Left lobe of liver (tissue), 2 donors: ENCODE measurements at regions not wholly inside any gene's neighbourhood (a gene's known extent, or its start where the extent isn't known, plus 50 kb on each side); places are given as distances from the start of the nearest gene placed in this dataset.
"Not testable (repeated sequence)": the region's sequence is repeated elsewhere in the genome, so short reads cannot be mapped to it uniquely, and the experiment has no call there.

ENCODE experiments used
- ATAC-seq: fragments of 200-7000 bp; cut with Tn5 transposase; one replicate; pipeline ENCODE4 v1.9.1; 2020; ENCODE audit warnings: mild to moderate bottlenecking, moderate library complexity
- DNase-seq: peaks from one replicate; pipeline ENCODE4 v3.0.0-alpha.2; 2020; ENCODE audit warnings: low spot score
- donor health status: DM: no; HTN: no; CAD: no; lungs with moderate emphysema.
- donor health status: DM: no; HTN: yes; CAD: no.

DNA sequence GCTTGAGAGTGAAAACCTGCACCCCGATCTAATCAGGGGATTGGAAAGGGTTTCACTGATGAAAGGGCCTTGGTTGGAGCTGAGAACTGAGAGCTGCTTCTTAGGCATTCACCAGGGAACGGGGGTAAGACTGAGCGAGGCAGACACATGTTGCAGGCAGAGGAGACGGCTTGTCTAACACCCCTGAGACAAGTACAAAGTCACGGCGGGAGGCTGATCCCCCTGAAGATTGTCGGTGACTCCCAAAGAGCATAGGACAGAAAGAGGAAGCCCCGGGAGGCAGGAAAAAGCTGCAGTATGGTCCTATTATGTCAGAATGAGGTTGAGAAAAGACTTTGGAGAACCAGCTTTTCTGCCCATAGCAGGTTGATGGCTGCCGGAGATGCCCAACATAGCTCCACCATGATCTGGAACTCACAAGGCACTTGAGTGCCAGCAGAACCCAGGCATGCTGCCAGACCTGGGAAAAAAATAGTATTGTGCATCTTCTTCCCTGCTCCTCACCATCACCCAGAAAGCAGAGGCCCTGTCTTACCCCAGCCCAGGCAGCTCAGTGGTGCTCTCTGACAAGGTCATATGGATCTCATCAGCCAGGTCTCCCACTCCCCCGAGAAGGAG, 463.9 kb upstream of the PROX1 start:
- DNase-seq = no peak
- no peak for ATAC-seq

DNA sequence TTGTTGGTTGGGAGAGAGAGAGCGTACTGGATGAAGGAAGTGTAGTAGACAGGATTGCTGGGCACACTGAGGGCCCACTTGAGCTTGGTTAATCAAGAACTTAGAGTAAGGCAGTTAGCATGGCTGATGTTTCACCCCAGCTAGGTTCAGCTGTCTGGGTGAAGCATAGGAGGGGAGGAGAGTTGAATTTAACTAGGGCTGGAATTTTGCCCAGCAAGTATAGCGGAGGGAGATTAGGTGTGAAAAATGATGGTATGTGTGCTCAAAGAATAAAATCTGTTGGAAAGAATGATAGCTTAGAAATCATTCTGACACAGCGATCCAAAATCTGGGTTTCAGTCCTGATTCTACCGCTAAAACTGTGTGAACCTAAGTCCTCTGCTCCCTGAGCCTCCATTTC, 461.5 kb upstream of the PROX1 start:
- DNase-seq (no peak), ATAC-seq (no peak)

DNA sequence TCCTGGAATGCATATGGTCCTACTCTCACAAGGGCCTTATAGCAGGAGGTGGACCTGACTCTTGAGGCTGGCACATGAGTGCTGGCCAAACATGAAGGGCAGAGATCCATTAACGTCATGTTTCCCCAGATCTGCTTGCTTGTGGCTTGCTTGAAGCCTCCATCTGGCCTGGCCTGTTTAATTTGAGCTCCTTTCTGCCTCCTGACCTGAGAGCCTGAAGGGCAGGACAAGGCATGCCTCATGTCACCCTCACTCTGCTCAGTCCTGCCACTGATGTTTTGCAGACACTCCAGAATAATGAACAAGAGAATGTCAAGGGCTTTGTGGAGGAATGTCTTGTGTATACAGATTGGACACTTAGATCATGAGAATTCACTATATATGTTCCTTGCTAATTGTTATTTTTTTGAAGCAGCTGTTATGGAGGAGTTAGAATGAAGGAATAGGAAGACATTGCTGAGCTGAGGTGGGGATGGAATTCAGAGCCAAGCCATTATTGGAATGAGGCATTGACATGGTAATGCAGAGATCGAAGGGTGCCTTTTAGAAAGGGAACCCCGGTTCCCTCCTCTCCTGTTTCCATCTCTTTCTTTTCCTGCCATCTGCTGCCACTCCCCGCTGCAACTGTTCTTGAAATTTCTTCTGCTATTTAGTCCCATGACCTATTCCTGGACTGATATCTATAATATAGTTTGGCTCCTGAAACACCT, 457.0 kb upstream of the PROX1 start:
- no peak for DNase-seq
- no peak for ATAC-seq

DNA sequence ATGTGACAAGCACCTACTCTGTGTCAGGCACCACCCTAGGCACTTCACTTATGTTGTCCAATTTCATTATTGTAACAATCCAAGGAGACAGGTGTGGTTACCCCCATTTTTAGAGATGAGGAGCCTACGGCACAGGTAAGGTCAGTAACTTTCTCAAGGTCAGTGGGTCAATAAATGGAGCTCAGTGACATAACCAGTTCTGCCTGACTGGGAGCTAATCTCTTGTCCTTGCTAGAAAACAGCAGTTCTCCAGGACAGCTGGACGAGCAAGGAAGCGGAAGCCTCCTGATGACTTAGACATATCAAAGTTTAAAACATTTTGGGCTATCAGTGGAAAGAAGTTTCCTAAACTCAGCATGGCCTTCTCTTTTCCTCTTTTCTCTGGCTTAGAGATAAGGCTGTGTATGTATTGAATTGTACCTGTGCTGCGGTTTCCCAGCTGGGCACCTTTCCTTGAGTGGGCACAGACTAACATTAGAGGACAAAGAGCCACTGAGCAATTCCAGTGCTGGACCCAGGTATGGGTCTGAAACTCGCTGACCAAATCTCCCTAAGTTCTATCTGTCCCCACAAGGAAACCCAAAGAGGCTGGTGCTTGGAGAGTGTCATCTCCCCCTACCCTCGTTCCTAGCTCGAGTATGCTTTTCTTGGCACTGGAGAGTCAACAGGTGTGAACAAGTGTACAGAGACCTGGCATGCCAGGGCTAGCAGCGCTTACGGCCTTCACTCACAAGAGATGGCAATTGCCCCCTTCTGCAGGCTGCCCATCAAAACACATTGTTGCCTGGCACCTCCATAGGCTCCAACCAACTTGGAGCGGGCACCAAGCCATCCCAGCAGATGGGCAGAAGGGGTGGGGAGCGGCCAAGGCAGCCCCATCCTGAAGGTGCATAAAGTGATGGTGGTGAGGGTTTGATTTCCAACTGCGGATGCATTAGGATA, 456.1 kb upstream of the PROX1 start:
- DNase-seq (no peak), ATAC-seq (no peak)

DNA sequence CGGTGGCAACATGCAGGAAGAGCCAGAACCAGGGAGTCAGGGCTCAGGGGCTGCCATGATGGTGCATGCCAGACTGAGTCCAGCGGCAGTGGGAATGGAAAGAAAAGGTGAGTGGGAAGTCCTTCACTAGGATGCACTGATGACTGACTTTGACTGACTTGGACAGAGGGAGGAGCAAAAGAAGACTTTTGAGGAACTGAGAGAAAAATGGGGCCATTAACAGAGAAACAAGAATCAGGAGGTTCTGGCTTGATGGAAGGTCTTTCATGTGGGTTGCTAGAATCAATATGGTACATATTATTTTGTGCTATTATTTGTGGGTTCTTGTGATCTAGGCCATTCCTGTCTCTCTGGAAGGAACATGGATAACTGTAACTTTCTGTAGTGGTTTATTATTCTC, 454.6 kb upstream of the PROX1 start:
- ATAC-seq = no peak
- DNase-seq = no peak

DNA sequence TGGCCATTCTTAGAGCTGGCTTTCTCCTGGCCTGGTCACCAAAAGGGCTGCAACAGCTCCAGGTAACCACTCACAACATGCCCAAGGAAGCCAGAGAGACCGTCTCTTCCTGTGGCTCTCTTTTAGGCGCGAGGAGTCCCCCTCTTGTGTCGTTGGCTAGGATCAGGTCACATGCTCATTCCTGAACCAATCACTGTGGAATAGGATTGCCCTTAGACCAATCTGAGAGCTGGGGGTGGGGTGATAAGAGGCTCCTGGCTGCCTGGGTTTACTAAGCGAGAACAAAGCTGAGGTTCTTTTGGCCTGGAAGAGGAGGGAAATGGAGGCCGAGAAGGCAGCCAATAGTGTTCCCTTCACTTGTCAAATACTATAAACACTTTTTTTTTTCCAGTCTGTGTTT, 452.1 kb upstream of the PROX1 start:
- ATAC-seq = no peak
- DNase-seq = no peak

DNA sequence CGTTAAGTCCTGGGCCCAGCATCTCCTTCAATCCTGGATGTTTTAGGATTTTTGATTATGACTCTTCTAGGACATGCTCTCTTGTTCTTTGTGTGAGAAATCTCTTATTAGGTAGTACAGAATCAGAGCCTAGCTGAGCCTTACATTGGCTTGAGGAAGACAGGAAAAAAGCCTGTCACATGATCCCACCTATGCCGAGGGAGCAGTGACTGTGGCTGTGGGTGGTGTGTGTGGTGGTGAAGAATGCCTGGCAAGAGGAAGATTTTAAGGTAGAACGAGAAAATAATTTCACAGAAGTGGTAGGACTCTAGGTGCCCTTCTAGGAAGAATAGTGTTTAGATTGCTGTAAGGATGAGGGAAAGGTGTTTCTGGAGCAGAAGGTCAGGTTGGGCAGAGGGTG, 449.5 kb upstream of the PROX1 start:
- ATAC-seq (no peak), DNase-seq (no peak)

DNA sequence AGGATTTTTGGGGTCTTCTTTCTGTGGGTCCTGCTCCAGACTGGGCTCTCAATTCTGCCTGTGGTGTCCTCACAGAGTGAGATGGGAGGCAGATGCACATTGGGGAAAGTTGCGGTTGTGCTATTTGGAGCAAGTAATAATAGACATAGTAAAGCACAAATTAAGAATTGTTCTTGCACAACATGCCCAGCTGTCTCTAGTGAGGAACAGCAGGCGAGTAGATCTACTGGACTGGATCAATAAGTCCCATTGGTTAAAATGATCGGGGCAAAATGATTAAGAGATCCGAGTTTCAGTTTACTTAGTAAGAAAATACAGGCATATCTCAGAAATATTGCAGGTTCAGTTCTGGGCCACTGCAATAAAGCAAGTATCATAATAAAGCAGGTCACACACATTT, 448.3 kb upstream of the PROX1 start:
- ATAC-seq = peak; percentile 77

DNA sequence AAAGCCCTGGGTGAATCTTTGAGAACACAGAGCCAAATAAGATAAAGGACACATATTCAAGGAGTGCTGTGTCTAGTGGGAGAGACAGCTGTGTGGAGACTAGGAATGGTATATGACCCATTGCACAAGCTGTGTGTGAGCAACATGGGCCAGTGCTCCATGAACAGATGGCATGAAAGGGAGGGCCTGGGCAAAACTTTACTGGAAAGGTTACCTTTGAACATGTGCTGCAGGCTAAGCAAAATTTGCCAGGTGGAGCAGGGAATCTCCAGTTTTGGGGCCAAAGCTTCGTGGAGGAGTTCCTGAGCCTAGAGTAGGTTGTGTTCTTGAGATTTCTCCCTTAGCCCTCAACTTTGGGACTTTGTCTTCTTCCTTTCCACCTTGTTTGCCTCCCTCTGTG, 446.1 kb upstream of the PROX1 start:
- peak; percentile 31 for ATAC-seq

More for the DNA sequence above, 448.3 kb upstream of the PROX1 start:
- no peak for DNase-seq

DNA sequence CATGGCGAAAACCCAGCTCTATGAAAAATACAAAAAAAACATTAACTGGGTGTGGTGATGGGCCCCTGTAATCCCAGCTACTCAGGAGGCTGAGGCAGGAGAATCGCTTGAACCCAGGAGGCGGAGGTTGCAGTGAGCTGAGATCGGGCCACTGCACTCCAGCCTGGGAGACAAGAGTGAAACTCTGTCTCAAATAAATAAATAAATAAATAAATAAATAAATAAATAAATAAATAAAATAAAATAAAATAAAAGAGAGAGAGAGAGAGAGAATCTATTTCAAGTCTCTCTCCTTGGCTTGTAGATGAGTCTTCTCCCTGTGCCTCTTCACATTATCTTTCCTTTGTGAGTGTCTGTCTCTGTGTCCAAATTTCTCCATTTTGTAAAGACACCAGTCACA, 442.6 kb upstream of the PROX1 start:
- not testable (repeated sequence) for DNase-seq, ATAC-seq

More for the DNA sequence above, 446.1 kb upstream of the PROX1 start:
- DNase-seq = no peak

DNA sequence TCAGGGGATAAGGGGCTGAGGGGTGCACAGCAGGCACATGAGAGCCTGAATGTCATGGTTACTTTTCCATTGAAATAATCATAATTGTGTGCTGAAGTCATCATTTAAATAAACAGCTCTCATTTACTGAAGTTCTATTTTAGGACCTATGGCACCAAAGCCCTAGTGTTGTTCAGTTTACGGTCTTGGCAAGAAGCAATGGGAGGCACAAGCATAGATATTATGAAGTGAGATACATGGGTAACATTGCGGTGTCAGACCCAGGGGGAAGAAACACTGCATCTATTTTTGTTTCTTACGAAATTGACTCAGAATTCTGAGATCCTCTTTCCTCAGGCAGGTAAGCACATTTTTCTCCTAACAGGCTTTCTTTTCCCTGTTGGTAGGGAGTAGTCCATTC, 437.8 kb upstream of the PROX1 start:
- ATAC-seq (no peak), DNase-seq (no peak)

DNA sequence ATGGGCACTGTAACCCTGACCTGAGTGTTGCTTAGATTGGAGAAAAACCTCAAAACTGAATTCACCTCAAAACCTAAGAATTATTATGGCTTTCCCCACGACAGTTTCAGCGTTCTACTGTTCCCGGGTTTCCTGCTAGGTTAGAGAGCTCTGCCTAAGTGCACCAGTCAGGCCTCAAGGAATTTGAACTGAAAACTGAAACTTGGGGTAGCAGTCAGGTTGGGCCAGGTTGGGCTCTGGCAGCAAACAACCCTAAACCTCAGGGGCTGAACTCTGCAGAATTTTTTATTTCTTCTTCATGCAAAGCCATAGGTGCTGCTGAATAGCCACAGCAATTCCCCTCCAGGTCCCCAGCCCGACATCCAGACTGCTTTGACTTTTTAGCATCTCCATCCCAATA, 437.0 kb upstream of the PROX1 start:
- DNase-seq (no peak), ATAC-seq (no peak)

DNA sequence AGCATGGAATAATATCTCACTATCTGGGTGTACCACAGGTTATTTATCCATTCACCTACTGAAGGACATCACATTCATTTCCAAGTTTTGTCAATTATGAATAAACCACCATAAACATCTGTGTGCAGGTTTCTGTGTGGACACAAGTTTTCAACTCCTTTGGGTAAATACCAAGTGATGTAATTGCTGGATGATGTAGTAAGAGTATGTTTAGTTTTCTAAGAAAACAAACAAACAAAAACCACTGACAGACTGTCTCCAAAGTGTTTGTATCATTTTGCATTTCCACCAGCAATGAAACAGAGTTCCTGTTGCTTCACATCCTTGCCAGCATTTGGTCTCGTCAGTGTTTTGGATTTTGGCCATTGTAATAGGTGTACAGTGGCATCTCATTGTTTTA, 435.7 kb upstream of the PROX1 start:
- ATAC-seq = no peak
- DNase-seq = no peak

DNA sequence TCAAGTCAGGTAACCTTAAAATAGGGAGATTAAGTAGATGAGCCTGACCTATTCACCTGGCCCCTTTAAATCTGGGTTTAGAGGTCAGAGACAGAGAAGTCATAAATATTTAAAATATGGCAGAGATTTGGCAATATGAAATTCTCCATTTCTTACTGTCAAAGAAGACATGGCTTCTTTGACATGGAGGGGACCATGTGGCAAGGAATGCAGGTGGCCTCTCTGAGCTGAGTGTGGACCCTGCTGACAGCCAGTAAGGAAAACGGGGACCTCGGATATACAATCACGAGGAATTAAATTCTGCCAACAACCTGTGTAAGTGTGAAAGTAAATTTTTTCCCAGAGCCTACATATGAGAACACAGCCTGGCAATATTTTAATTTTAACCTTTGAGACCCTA, 427.5 kb upstream of the PROX1 start:
- ATAC-seq (no peak), DNase-seq (no peak)

DNA sequence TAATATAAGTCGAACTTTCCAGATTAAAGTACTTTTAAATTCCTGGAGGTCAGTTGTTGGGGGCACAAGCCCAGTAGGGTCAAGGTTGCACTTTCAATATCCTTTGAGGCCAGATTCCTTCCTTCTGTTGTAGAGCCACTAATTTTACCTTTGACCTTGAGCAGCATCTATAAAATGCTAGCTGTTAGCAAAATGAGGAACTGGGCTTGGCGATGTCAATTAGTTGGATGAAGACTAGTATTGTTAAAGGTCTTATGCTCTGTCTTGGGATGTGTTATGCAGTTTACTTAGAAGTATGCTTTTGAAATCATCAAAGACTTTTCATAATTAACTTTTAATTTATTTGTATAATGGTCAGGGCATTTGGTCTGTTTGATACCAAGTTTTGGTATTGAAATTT, 425.9 kb upstream of the PROX1 start:
- ATAC-seq = no peak
- no peak for DNase-seq

DNA sequence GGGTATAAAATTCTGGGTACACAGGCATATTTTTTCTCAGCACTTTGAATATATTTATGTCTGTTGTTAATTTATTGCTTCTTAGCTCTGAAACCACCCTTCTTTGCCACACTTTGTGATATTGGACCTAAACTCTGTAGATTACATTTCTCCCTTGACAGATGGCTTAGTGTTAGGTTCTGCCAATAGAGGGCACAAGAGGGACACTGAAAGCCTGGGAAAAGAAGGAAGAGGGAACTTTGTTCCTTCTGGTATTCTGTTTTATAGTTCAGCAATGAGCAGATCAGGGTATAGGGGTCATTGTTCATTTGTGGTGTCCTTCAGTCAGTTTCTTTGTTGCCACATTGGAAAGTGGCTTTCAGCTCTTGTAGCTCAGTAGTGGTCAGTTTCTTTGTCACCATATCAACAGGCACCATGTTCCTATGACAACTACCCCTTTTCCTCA, 423.5 kb upstream of the PROX1 start:
- peak; percentile 100 for ATAC-seq

DNA sequence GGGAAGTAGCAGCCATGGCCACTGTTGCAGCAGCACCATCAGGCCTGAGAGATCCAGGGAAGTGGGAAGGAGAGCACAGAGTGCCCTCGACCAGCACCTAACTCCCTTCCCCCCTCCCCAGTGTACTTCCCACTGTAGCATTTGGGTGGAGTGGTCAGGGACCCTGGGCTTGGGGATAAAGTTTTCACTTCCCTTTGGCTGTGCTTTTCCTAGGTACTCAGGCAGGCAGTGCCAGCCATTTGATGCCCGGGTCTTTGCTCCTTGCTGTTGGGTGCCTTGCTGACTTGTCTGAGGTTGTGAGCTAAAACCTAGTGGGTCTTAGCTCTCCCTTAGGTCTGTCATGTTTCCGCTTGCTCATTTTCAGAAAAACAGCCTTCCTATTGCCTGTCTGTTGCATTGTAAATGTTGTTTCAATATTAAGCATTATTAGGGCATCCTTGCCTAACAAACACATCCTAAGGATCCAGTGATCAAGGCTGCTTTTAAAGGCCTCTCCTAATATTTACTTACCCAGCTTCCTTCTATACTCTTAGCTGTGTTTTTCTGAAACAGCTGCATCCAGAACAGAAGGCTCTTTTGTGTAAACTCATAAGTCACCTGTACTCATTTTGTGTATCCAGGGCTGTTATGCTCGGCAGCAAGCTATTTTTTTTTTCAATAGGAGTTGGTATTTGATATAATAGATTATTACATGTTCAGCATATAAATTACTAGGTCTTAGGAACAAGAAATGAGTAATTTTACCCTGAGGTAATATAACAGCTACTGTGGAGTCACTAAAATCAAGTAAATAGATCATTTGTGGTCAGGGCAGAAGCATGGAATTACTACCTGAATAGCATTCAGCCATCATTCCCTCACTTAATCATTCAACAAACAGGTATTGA, 418.6 kb upstream of the PROX1 start:
- no peak for ATAC-seq
- no peak for DNase-seq

More for the DNA sequence above, 423.5 kb upstream of the PROX1 start:
- no peak for DNase-seq

DNA sequence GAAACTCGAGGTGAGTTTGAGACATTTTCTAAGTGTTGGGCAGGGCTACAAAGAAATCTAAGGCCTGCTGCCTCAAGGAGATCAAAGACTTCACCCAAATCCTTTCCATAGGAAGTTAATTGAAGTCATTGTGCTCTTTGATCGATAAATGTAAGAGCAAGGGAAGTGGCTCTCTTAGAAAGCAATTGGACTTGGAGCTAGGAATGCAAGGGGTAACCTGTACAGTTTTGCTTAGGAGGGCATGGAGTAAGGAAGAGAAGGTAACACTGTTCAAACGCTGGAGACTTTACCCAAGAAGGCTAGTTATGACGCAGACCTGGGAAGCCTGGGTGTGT, 418.0 kb upstream of the PROX1 start:
- no peak for ATAC-seq
- no peak for DNase-seq

DNA sequence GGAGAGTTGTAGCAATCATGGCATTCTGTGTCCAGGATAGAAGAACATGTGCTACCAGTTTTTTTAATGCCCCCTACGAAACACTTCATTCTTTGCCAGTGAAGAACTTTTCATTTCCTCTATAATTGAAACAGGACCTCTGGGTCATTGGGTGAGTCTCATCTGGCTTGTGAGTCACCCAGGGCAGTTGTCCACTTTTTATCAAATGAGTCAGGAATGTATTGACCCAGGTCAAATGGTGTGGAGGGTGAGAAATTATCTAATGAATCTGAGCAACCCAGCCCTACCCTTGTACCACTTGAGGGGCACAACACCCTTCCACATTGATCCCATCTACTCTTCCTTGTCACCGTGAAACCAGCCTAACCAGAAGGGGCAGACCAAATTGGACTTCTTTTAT, 417.3 kb upstream of the PROX1 start:
- ATAC-seq = no peak
- no peak for DNase-seq

DNA sequence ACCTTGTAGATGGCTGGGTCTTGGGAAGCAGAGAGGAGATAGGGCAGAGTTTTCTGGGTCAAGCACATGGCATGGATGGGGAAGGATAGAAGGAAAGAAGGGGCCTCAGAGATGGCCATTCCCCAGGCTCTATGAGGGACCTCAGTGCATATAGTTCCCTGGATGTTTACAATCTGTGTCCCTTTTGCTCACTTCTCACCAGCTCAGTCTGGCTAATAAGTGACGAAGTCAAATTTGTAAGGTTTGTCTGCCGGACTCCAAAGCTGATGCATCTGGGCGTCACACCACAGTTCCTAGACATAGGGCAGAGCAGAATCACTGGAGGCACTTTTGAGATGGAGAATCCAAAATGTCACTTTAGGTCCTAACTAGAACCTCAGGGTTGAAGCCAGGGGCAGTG, 416.4 kb upstream of the PROX1 start:
- no peak for ATAC-seq
- DNase-seq = no peak

DNA sequence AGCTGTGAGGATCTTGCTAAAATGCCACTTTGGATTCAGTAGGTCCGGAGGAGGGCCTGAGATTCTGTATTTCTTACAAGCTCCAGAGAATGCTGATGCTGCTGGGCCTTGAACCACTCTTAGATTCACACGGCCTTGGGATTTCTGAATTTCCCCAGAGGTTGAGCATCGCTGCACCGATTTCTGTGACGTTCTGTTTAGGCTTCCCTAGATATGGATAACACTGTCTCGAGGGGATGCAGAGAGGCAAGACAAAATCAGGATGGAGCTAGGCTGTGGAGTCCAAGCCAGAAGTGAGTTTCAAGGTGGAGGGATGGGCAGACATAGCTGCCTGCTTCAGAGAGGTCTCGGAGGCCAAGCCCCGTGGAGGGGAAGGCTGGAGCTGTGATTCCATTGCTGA, 415.9 kb upstream of the PROX1 start:
- ATAC-seq (no peak), DNase-seq (no peak)
